GM19438 (cell line): ENCODE measurements at regions not wholly inside any gene's neighbourhood (a gene's known extent, or its start where the extent isn't known, plus 50 kb on each side); places are given as distances from the start of the nearest gene placed in this dataset.

Source experiments
- ATAC-seq: cut with Tn5 transposase; IDR thresholded peaks from one replicate; pipeline ENCODE4 v1.9.1; 2021; ENCODE audit warnings: low read depth; ENCODE audit not compliant: unreplicated experiment

DNA sequence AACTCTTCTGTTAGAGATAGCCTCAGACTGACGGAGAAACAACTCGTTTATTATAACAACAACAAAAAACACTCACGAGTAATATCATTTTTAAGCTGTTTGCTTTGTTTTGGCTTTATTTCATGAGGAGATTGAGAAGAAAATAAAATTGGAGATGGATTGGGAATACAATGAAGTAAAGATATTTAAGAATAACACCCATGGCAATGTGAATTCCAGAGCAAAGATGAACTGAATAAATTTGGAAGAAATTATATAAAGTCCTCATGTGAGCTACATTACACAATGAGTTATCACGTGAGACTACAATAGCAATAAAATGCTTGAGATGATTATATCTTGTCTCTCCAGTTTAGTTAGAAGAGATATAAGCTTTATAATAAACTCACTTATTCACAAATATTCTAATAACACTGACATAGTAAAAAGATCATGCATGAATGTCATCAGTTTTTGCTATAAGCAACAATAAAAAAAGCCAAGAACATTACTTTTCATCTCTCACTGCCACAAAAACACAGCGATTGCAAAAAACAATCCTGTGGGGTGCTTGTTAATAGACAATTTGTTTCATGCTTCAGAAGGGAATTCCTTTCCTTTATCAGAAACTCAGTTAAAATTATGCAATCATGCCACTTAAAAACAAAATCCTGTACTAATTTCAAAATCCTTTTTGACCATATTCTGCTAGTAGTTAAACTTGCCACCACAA lies 696.7 kb upstream of the MARCKS start:
- ATAC-seq = no peak

DNA sequence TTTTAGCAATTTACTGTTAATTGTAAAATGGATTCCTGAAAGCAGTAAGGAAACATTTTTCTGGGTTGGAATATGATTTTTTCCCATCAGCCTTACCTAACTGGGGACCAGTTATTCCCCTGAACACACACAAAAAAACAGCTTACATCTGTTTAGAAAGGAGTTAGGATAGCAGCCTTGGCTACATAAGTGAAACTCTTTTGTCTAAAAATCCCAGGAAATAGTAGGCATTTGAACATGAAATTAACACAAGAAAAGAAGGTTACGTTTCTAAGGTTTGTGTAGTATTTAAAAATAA lies 696.2 kb upstream of the MARCKS start:
- no peak for ATAC-seq

DNA sequence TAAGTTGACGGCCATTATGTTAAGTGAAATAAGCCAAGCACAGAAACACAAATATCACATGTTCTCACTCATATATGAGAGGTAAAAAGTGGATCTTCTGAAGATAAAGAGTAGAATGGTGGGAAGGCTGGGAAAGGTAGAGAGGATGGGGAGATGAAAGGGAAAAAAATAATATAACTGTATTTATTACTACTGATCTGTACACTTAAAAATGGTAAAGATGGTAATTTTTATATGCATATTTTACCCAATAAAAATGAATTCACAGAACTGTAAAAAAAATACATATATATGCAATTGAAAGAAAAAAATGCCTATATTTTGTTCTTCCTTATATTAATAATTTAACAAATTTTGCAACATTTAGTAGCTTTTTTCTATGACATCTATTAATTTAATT lies 694.4 kb upstream of the MARCKS start:
- ATAC-seq = no peak

DNA sequence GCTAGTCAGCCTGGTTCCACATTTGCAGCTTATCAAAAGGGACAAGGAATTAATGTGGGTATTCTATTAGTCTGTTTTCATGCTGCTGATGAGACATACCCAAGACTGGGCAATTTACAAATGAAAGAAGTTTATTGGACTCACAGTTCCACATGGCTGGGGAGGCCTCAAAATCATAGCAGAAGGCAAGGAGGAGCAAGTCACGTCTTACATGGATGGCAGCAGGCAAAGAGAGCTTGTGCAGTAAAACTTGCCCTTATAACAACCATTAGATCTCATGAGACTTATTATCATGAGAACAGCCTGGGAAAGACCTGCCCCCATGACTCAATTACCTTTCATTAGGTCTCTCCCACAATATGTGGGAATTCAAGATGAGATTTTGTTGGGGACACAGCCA lies 689.1 kb upstream of the MARCKS start:
- no peak for ATAC-seq

DNA sequence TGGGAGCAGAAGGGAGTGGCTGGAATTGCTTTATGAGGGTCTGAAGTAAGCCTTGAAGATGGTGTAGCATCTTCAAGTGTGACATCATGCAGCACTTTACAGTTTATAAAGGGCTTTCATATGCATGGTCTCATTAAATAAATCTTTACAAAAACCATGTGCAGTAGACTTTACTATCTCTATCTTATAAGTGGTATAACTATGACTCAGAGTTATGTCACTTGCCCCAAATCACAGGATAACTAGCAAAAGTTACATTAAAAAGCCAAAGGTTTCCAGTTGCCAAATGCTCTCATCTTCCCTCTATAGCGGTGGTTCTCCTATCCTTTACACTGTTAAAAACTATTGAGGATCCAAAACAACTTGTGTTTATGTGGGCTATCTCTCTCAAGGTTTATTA lies 687.7 kb upstream of the MARCKS start:
- no peak for ATAC-seq

DNA sequence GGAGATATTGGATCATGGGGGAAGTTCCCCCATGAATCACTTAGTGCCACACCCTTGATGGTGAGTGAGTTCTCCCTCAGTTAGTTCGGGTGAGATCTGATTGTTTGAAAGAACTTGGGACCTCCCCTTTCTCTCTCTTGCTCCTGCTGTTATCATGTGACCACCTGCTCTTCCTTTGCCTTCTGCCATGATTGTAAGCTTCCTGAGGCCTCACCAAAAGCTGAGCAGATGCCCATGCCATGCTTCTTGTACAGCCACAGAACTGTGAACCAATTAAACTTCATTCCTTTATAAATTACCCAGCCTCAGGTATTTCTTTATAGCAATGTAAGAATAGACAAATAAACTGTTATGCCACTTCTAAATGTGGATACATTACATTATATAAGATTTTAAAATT lies 686.7 kb upstream of the MARCKS start:
- no peak for ATAC-seq

DNA sequence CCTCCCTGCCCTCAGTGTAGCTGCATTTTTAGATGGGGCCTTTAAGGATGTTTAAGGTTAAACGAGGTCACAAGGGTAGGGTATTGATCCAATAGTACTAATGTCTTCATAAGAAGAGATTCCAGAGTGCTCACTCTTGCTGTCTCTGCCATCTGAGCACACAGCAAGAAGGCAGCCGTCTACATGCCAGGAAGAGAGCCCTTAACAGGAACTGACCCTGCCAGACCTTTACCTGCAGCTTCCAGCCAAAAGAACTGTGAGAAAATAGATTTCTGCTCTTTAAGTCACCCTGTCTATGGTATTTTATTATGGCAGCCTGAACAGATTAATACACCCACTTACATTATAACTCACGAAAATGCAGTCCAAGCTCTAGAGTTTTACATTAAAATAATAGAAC lies 685.3 kb upstream of the MARCKS start:
- no peak for ATAC-seq

DNA sequence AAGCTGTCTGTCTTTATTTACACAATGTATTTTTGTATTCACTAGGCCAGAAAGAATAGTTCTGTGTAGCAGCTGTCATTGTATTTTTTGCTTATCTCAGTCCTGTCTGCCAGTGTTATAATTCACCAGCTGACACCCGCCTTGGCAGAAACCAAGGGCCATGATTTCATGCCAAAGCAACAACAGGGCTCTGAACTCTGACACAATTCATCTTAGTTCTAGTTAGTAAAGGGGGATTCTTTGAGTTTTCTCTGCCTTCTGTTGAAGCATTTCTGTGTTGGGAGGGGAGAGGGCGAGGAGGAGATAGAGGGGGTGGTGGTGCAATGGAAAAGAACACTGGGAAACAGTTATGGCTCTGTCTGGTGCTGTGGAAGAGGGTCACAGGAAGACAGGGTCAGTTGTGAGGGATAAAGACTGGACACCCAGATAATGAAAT lies 684.6 kb upstream of the MARCKS start:
- no peak for ATAC-seq

DNA sequence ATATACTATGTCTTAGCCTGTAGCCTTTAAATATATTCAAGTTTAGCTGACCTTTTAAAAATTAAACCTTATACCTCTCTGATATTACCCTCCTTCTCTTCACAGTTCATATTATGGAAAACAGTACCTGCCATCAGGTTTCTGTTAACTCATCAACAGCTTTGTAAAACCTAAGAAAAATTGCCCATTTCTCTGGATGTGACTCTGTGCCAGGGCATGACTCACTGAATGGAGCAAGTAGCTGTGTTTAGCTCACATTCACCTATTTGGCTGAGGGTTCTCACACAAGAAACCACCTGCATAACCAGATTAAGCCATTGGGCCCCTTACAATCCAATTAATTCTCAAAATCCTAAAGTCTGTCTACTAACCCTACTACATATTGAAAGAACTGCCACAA lies 678.8 kb upstream of the MARCKS start:
- no peak for ATAC-seq

DNA sequence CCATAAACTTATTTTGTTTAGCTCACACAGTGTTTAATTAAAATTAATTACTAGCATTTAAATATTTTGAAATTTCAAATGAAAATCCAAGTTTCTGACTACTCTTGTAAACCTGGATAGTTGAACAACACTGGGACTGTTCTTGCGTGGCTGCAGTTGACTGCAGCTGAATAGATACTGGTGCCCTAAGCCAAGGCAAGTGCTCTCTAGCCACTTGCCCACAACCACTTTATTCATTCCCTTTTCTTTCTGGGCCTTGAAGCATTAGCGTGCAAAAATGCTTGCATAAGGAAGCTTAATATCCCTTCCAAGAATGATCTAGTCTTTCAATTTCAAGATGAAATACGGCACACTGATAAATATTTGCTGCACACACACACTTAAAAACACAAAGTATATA lies 676.0 kb upstream of the MARCKS start:
- ATAC-seq = no peak

DNA sequence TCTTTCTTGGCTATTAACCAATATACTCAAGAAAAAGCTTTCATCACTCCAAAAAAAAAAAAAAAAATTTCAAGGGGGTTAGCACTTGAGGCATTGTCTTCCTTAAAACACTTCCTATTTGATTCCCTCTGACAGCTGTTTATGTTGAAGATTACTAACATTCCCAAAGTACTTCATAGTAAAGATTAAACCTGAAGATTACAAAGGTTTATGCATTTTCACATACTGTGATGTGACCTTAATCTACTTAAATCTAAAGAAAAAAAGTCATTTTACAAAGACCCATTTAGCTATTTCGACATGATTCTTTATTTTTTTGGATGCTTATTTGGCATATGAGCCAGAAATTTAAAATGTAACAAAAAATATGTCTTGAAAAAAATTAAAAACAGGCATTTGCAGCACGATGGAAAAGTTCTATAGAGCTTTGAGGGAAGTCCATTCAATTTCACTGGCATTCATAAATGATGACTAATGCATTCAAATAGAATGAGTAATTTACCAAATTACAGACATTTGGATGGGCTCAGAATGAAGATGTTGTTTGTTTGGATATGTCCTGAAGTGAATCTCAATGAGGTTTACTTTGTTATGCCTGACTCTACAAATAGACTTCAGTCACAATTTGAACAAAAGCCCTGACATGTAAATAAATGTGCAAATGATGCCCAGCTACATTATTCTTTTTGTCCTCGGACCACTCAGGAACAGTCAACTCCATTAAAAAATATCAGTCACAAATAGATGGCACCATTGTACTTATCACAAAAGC lies 674.6 kb upstream of the MARCKS start:
- no peak for ATAC-seq

DNA sequence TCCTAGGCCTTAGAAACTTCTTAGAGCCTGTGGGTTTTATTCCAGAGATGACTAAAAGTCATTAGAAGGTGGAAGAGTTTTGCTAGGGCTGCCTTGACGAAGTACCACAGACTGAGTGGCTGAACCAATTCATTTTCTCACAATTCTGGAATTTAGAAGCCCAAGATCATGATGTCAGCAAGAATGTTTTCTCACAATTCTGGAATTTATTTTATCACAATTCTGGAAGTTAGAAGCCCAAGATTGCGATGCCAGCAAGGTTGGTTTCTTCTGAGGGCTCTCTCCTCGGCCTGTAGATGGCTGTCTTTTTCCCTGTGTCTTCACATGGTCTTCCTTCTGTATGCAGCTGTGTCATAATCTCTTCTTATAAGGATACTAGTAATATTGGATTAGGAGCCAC lies 672.9 kb upstream of the MARCKS start:
- ATAC-seq = no peak

DNA sequence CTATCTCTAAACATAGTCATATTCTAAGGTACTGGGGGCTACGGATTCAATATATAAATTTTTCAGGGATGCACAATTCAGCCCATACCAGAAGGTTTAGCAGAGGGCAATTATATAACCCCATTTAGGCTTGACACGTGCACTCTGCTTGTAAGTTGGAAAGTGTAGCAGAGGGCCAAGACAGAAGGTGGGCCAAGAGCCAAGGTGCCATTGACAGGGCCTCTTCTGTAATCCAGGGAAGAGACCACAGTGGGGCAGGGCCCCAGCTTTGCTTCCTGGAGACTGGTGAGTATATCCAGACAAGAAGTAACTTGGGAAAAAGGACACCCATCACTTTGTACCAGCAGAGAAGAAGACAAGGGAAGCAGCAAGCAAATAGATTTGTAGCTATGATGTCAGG lies 672.4 kb upstream of the MARCKS start:
- ATAC-seq = no peak

DNA sequence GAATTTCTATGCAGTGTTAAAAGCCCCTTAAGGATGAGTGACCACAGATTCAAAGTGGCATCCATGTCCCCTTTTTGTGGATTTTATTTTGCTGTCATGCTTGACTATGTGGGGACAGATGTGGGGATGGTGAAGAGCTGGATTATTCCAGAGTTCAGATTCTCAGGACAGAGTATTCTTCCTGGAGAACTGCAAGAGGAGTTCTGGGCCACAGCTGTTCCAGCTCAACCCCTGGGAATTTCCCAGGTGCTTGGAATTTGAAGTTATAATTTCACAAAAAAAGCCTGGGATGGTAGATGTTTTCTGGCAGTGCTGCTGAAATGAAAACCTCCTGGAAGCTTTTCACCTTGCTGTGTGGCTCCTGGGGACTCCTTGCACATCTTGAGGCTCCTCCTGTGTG lies 671.8 kb upstream of the MARCKS start:
- ATAC-seq = no peak

DNA sequence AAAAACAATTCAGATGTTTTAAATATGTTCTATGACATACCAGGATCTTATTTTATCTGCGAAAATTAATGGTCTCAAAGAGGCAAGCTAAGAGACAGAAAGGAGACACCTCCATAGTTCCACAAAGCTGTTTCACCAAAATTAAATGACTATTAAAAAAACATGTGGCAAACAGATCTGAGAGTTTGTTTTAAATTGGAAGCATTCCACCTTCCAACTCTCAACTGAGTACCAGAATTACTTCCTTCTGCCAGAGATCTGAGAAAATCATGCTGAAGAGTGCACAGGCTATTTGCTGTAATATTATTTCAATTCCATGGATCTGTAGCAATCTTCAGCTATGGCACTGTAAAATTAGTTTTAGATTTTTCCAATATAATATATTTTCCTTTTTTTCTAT lies 669.5 kb upstream of the MARCKS start:
- ATAC-seq = no peak

DNA sequence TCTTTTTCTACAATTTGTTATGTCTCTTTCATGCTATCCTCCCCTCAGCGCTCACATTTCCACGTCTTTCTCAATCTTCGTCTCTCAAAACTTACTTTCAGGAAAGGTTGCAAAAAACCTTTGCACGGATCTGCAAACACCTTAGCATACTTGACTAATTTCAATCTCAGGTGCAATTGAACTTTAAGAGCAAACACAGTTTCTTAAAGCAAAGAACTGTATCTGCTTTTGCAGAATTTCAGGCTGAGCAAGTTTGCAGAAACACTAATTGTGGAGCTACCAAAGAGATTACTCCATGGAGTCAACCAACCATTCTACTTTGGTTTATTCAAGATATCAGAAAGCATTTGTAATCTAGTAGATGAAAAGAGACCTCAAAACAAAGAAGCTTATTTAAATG lies 668.2 kb upstream of the MARCKS start:
- no peak for ATAC-seq

DNA sequence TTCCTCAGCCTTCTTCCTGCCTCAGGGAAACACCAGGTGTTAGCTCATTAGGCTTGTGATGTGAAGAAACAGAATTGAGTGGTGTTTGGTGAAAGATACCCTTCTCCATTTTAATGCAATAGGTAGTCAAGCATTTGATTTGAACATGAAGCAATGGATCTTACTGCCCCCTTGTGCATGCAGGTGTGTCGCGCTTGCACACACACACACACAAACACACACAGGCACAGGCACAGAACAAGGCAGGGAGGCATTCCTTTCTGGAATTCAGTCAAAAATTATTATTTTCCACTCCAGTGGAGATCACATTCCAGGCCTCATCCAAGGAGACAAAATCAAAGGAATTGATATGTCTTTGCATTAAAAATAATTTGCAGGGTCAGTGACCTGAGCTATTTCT lies 667.0 kb upstream of the MARCKS start:
- no peak for ATAC-seq

DNA sequence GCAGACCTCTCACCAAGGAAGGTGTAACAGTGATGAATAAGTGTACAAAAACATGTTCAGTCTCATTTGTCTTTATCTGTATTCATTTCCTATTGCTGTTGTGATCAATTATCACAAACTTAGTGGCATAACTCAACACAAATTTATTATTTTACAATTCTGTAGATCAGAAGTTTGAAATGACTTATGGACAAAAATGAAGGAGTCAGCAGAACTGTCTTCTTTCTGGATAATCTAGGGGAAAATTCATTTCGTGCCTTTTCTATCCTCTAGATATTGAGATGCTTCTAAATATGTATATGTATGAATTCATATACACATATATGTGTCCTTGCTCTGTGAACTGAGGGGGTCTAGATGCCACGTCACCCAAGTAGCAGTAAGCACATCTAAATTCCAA lies 663.1 kb upstream of the MARCKS start:
- no peak for ATAC-seq

DNA sequence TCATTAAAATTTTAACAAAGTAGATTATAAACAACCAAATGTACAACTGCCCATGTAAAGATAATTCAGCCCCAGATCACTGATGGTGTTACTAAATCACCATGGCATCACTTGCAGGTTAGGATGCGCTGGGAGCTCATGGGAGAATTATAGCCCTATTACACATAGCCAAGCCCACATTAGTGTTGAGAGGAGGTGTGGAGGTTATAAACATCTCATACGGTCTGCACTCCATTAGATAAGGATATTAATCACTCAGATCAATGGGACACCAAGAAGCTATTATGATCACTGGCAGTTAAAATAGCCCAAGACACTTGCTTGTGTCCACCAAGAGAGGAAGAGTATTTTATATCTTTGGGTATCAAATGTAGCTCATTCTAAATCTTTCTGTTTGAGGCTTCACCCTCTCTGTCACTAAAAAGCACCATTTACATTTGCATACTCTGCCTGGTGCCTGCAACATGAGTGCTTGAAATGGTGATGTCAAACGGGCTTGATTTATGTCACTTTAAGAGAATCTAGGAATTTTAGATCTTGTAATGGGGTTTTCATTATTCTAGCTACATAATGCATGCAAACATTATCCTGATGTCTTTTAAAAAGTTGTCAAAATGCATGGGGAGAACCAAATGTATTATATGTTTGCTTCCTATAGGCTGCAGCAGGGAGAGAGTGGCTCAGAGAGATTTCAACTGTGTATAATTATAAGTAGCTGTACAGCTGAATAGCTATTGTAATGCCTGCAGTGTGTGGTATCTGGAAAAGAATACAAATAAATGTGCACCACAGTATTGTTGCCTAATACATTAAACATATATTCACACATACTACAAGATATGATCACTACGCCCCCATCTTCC lies 654.1 kb upstream of the MARCKS start:
- ATAC-seq = no peak

DNA sequence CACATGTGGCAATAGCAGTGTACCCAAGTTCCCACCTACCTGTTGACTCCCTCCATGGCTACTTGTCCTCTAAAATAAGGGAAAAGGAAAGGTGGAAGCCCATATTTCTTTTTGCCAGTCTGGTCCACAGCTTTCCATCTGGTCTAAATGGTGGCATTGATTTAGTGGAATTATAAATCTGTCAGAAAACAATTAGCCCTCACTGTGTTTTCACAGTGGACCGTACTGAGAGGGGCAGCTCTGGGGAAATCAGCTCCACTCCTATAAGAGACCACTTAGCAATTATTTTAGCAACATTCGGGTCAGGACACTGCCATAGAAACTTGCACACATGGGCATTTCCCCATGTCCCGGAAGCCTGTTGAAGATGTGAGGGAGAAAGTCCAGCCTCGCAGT lies 653.4 kb upstream of the MARCKS start:
- no peak for ATAC-seq

DNA sequence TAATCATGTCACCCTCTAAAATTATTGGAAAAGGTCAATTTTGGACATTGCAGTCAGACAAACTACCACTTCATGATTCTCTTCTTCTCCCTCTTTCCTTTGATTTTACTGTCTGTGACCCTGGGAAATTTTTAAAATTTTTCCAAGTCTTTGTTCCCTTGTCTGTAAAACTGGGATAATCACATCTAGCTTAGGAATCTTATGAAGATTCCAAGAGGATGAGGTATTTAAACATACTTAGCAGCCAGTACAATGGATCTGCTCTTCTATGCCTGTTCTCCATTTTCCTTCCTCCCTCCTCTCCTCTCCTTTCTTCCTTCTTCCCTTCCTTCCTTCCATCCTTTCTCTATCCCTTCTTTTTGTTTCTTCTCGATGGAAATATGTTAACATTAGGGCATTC lies 651.6 kb upstream of the MARCKS start:
- no peak for ATAC-seq

DNA sequence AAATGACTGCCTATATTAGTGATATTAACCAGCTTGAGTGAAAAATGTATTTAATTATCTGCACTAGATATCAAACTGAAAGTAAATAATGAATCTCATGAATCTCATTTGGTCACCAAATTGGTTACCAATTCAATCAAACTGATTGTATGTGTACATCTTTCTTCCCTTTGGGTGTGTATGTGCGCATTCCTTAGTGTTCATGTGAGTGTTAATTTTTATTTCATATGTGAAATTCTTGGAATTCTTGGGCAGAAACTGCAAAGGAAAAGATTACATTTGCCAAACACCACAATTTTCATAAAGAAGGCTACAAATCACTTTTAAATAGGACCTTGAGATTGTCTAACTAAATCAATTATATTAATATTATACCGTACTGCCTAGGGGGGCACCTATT lies 648.4 kb upstream of the MARCKS start:
- no peak for ATAC-seq
